B cell (primary cell): ENCODE measurements at regions not wholly inside any gene's neighbourhood (a gene's known extent, or its start where the extent isn't known, plus 50 kb on each side); places are given as distances from the start of the nearest gene placed in this dataset.

Source experiments
- ATAC-seq: fragments of 200-7000 bp; cut with Tn5 transposase; one replicate; pipeline ENCODE4 v1.10.0; 2021; ENCODE audit warnings: low read depth, mild to moderate bottlenecking, moderate number of reproducible peaks, moderate library complexity
- CTCF ChIA-PET: fragments of 350-600 bp; sonication (Branson Sonifier 250); formaldehyde crosslinking; loops from one replicate; lab custom pipeline; 2021; ENCODE audit warnings: antibody characterized with exemption, inconsistent platforms; lab: Charles Lee
- POLR2A ChIA-PET: fragments of 350-600 bp; sonication (Branson Sonifier 250); formaldehyde crosslinking; loops from one replicate; lab custom pipeline; 2021; ENCODE audit warnings: antibody characterized with exemption; lab: Charles Lee
- DNase-seq: peaks from one replicate; pipeline ENCODE4 v3.0.0; 2013
- H2AFZ ChIP-seq: 2 replicates; pipeline ENCODE4 v1.6.1; 2012; ENCODE audit warnings: mild to moderate bottlenecking, low read depth, low read length; ENCODE audit not compliant: insufficient read depth, poor library complexity, severe bottlenecking
- H3K27ac ChIP-seq, 2 donors: 1 replicate in 1 of 2; 2 replicates in 1 of 2; pipeline ENCODE4 v1.5.1; 2012 to 2013; ENCODE audit warnings: low read length in 2 of 2, mild to moderate bottlenecking in 2 of 2, moderate library complexity in 1 of 2
- H3K27me3 ChIP-seq, 4 experiments: fragments of 200-600 bp in 1 of 4; sonication (generic) in 1 of 4; replicated peaks in 1 of 4; 1 replicate in 2 of 4; 2 replicates in 2 of 4; pipeline versions ENCODE4 v1.6.1 to v1.7.0; 2013 to 2016; ENCODE audit warnings: low read length in 3 of 4, mild to moderate bottlenecking in 2 of 4, mixed read lengths in 1 of 4, moderate library complexity in 1 of 4; ENCODE audit not compliant: insufficient read depth in 4 of 4, control insufficient read depth in 3 of 4; ENCODE audit errors: control extremely low read depth in 1 of 4
- H3K36me3 ChIP-seq, 2 experiments: replicated peaks in 1 of 2; 1 replicate in 1 of 2; 2 replicates in 1 of 2; pipeline versions ENCODE4 v1.6.1 to v1.7.1; 2013; ENCODE audit warnings: low read length in 1 of 2; ENCODE audit not compliant: insufficient read depth in 2 of 2, control insufficient read depth in 1 of 2; ENCODE audit errors: control extremely low read depth in 1 of 2, extremely low read depth in 1 of 2
- H3K4me1 ChIP-seq, 2 donors: fragments of 200-600 bp in 1 of 2; sonication (generic) in 1 of 2; 1 replicate in 1 of 2; 2 replicates in 1 of 2; pipeline versions ENCODE4 v1.5.1 to v1.6.1; 2013 to 2017; ENCODE audit warnings: low read length in 2 of 2; ENCODE audit not compliant: control insufficient read depth in 2 of 2, insufficient read depth in 2 of 2
- H3K4me2 ChIP-seq: replicated peaks from 2 replicates; pipeline ENCODE3; 2012; ENCODE audit warnings: mild to moderate bottlenecking, low read depth, low read length; ENCODE audit not compliant: poor library complexity, severe bottlenecking
- H3K4me3 ChIP-seq, 5 experiments: fragments of 200-600 bp in 1 of 5; sonication (generic) in 1 of 5; 1 replicate in 3 of 5; 2 replicates in 2 of 5; pipeline versions ENCODE4 v1.5.1 to v1.7.0; 2011 to 2016; ENCODE audit warnings: low read length in 4 of 5, mild to moderate bottlenecking in 4 of 5, low read depth in 2 of 5, control low read depth in 1 of 5, moderate library complexity in 1 of 5; ENCODE audit not compliant: insufficient read depth in 1 of 5; ENCODE audit errors: control extremely low read depth in 1 of 5, extremely low read depth in 1 of 5
- H3K79me2 ChIP-seq: fragments of 200-600 bp; sonication (generic); one replicate; pipeline ENCODE4 v1.6.0; 2016; ENCODE audit warnings: low read length; ENCODE audit not compliant: control insufficient read depth, insufficient read depth
- H3K9ac ChIP-seq: fragments of 200-600 bp; sonication (generic); 2 replicates; pipeline ENCODE4 v1.6.1; 2017; ENCODE audit warnings: mild to moderate bottlenecking, low read length, moderate library complexity
- H3K9me3 ChIP-seq, 3 donors: one replicate each; pipeline versions ENCODE4 v1.6.1 to v1.7.1; 2013; ENCODE audit warnings: low read length in 2 of 3; ENCODE audit not compliant: control insufficient read depth in 2 of 3, insufficient read depth in 1 of 3; ENCODE audit errors: control extremely low read depth in 1 of 3
- H4K20me1 ChIP-seq: 2 replicates; pipeline ENCODE4 v1.6.0; 2012; ENCODE audit warnings: mild to moderate bottlenecking, low read length; ENCODE audit not compliant: insufficient read depth, control insufficient read depth, poor library complexity, severe bottlenecking
- H3K27ac Mint-ChIP-seq: one replicate; pipeline ENCODE4 v1.8.0; 2021; ENCODE audit warnings: mixed read lengths
- H3K27me3 Mint-ChIP-seq: one replicate; pipeline ENCODE4 v1.8.0; 2021; ENCODE audit warnings: mixed read lengths
- H3K4me1 Mint-ChIP-seq: one replicate; pipeline ENCODE4 v1.8.0; 2021; ENCODE audit warnings: mixed read lengths
- H3K4me3 Mint-ChIP-seq: one replicate; pipeline ENCODE4 v1.8.0; 2021; ENCODE audit warnings: mixed read lengths
- H3K9me3 Mint-ChIP-seq: one replicate; pipeline ENCODE4 v1.8.0; 2022; ENCODE audit warnings: mixed read lengths; ENCODE audit not compliant: insufficient read depth
- EZH2 ChIP-seq: IDR thresholded peaks from 2 replicates; pipeline ENCODE4 v1.6.1; 2012; ENCODE audit warnings: borderline replicate concordance, low read depth, mild to moderate bottlenecking, moderate library complexity, low read length; ENCODE audit not compliant: insufficient read depth, poor library complexity, severe bottlenecking
- WGBS: methylation state at CpG from one replicate; pipeline ENCODE4 v1.1.5; 2013; ENCODE audit warnings: missing lambda C conversion rate; ENCODE audit not compliant: insufficient coverage; 5-methylcytosine and 5-hydroxymethylcytosine counted together
- intact Hi-C: fragments of 100-400 bp; cut with micrococcal nuclease; formaldehyde crosslinking; loops from one replicate; pipeline ENCODE4 v1.10.0; 2022
- TF ChIP-seq, protein P1 (sequence below): fragments of 200-600 bp; IDR thresholded peaks from one replicate; pipeline ENCODE4 v1.8.0; 2022; ENCODE audit warnings: antibody characterized with exemption, mild to moderate bottlenecking

DNA sequence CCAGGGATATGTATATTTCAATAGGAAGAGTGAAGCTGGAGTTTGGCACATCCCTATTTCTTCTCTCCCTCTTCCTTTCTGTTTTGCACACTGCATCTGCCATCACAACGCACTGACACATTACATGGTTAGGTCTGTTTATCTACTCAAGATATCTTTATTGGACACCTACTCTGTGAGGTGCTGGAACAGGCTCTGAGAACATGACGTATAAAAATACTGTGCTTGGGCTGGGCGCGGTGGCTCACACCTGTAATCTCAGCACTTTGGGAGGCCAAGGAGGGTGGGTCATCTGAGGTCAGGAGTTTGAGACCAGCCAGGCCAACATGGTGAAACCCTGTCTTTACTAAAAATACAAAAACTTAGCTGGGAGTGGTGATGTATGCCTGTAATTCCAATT lies 653.3 kb downstream of the SLC4A3 start:
- peaks cover 2% of the 10 kb centered on the region for H3K9me3 Mint-ChIP-seq
- H3K9me3 ChIP-seq = no peaks in the 10 kb centered on the region
- intact Hi-C loops = no loop called here
- H3K36me3 ChIP-seq = no peaks in the 10 kb centered on the region
- ATAC-seq = no peak
- H3K9ac ChIP-seq = no peak overlapping the region
- no peaks in the 10 kb centered on the region for H3K79me2 ChIP-seq
- H3K4me2 ChIP-seq = no peak overlapping the region
- H3K27ac Mint-ChIP-seq = no peak overlapping the region
- ChIA-PET POLR2A (no interaction called here), CTCF (no interaction called here)
- H3K4me3 Mint-ChIP-seq = no peak overlapping the region
- H3K4me1 ChIP-seq = no peaks in the 10 kb centered on the region
- no peaks in the 10 kb centered on the region for H3K27me3 ChIP-seq
- no peaks in the 10 kb centered on the region for H4K20me1 ChIP-seq
- no peak overlapping the region for H3K27ac ChIP-seq
- H3K27me3 Mint-ChIP-seq = no peaks in the 10 kb centered on the region
- 100% methylated on average over 1 of the region's 4 CpGs for WGBS
- H3K4me1 Mint-ChIP-seq = no peaks in the 10 kb centered on the region
- TF ChIP-seq, protein P1, sequence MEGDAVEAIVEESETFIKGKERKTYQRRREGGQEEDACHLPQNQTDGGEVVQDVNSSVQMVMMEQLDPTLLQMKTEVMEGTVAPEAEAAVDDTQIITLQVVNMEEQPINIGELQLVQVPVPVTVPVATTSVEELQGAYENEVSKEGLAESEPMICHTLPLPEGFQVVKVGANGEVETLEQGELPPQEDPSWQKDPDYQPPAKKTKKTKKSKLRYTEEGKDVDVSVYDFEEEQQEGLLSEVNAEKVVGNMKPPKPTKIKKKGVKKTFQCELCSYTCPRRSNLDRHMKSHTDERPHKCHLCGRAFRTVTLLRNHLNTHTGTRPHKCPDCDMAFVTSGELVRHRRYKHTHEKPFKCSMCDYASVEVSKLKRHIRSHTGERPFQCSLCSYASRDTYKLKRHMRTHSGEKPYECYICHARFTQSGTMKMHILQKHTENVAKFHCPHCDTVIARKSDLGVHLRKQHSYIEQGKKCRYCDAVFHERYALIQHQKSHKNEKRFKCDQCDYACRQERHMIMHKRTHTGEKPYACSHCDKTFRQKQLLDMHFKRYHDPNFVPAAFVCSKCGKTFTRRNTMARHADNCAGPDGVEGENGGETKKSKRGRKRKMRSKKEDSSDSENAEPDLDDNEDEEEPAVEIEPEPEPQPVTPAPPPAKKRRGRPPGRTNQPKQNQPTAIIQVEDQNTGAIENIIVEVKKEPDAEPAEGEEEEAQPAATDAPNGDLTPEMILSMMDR = no peak
- TF ChIP-seq EZH2 = no peak
- no peak overlapping the region for H2AFZ ChIP-seq
- no peak for DNase-seq
- H3K4me3 ChIP-seq = no peak overlapping the region

DNA sequence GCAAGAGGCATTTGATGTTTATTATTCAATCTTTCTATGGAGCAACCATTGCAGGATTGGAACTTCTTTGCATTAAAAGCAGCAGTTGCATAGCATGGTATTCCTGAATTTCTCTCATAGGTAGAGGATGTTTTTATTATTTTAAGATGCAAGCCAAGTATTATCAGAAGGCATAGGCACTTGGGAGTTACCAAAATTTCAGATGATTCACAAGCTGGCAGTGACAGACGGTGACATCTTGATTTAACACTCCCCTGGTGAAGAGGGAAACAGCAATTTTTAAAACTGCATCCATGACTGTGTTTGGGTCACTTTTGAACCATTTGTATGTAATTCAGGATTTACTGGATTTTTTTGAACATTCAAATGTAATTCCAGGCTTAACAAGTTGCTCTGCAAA lies 654.3 kb downstream of the SLC4A3 start:
- H3K4me2 ChIP-seq = no peak overlapping the region
- no peak overlapping the region for H3K4me3 ChIP-seq
- ATAC-seq = no peak
- no peaks in the 10 kb centered on the region for H3K36me3 ChIP-seq
- no peak for DNase-seq
- H3K4me3 Mint-ChIP-seq = no peak overlapping the region
- H4K20me1 ChIP-seq = no peaks in the 10 kb centered on the region
- no peak overlapping the region for H3K27ac Mint-ChIP-seq
- no peaks in the 10 kb centered on the region for H3K27me3 ChIP-seq
- WGBS = 90% methylated on average over 1 of the region's 1 CpG
- intact Hi-C loops = no loop called here
- H3K27me3 Mint-ChIP-seq = no peaks in the 10 kb centered on the region
- H3K4me1 Mint-ChIP-seq = no peaks in the 10 kb centered on the region
- H3K79me2 ChIP-seq = no peaks in the 10 kb centered on the region
- H3K9me3 ChIP-seq = no peaks in the 10 kb centered on the region
- H3K9me3 Mint-ChIP-seq = peaks cover 4% of the 10 kb centered on the region
- ChIA-PET CTCF (no interaction called here), POLR2A (no interaction called here)
- no peak overlapping the region for H2AFZ ChIP-seq
- no peak overlapping the region for H3K9ac ChIP-seq
- H3K27ac ChIP-seq = no peak overlapping the region
- H3K4me1 ChIP-seq = no peaks in the 10 kb centered on the region
- TF ChIP-seq EZH2 = no peak
- TF ChIP-seq, protein P1 = no peak
